Uterus (tissue), 2 donors: ENCODE measurements at regions not wholly inside any gene's neighbourhood (a gene's known extent, or its start where the extent isn't known, plus 50 kb on each side); places are given as distances from the start of the nearest gene placed in this dataset.

Source experiments
- POLR2A ChIP-seq, 2 donors: fragments of 450-650 bp; IDR thresholded peaks; one replicate each; pipeline ENCODE4 v1.6.1; 2016; ENCODE audit warnings: antibody characterized with exemption in 2 of 2, mild to moderate bottlenecking in 1 of 2, moderate library complexity in 1 of 2
- TF ChIP-seq, protein P1 (sequence below), 4 experiments: fragments of 200-600 bp in 2 of 4; fragments of 450-650 bp in 2 of 4; sonication (generic) in 2 of 4; IDR thresholded peaks; one replicate each; pipeline ENCODE4 v1.5.1; 2016 to 2019; ENCODE audit warnings: antibody characterized with exemption in 4 of 4, mild to moderate bottlenecking in 2 of 4, moderate library complexity in 1 of 4

DNA sequence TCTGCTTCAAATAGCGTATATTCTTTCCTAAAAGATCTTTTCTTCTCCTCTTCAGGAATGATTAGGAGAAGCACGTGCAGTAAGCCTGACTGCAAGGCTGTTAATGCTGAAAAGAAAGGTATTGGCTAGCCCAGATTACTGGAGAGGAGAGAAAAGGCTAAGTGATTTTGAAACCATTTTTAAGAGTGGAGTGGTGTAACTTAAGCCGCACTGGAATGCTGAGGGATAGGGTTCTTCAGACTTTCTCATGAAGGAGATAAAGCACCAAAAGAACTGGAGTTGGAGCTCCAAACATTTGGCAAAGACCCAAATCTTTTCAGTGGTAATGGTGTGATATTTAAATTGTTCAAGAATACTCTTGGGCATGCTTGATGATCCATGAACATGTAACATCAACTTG is 388.3 kb downstream of the COG6 start:
- TF ChIP-seq, protein P1, sequence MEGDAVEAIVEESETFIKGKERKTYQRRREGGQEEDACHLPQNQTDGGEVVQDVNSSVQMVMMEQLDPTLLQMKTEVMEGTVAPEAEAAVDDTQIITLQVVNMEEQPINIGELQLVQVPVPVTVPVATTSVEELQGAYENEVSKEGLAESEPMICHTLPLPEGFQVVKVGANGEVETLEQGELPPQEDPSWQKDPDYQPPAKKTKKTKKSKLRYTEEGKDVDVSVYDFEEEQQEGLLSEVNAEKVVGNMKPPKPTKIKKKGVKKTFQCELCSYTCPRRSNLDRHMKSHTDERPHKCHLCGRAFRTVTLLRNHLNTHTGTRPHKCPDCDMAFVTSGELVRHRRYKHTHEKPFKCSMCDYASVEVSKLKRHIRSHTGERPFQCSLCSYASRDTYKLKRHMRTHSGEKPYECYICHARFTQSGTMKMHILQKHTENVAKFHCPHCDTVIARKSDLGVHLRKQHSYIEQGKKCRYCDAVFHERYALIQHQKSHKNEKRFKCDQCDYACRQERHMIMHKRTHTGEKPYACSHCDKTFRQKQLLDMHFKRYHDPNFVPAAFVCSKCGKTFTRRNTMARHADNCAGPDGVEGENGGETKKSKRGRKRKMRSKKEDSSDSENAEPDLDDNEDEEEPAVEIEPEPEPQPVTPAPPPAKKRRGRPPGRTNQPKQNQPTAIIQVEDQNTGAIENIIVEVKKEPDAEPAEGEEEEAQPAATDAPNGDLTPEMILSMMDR (IDR thresholded peaks at IDR 0.05): no peak
- no peak for TF ChIP-seq POLR2A (IDR thresholded peaks at IDR 0.05)
